Lower leg skin (tissue), 4 donors: ENCODE measurements at regions not wholly inside any gene's neighbourhood (a gene's known extent, or its start where the extent isn't known, plus 50 kb on each side); places are given as distances from the start of the nearest gene placed in this dataset.

Source experiments
- DNase-seq, 2 donors: peaks; one replicate each; pipeline ENCODE4 v3.0.0-alpha.2; 2019; ENCODE audit warnings: low spot score in 2 of 2
- H3K4me3 ChIP-seq: fragments of 200-600 bp; sonication (generic); 2 replicates; pipeline ENCODE4 v1.5.1; 2017; ENCODE audit warnings: mild to moderate bottlenecking, low read depth; ENCODE audit not compliant: poor library complexity, severe bottlenecking
- CTCF ChIP-seq, 3 donors: fragments of 450-650 bp; IDR thresholded peaks; one replicate each; pipeline ENCODE4 v1.5.1; 2016; ENCODE audit warnings: antibody characterized with exemption in 3 of 3, mild to moderate bottlenecking in 3 of 3, moderate library complexity in 2 of 3
- POLR2A ChIP-seq, 2 donors: fragments of 450-650 bp; IDR thresholded peaks; one replicate each; pipeline ENCODE4 v1.6.1; 2016 to 2017; ENCODE audit warnings: antibody characterized with exemption in 2 of 2, mild to moderate bottlenecking in 1 of 2, moderate library complexity in 1 of 2
- WGBS, 2 donors: methylation state at CpG; one replicate each; pipeline ENCODE4 v1.1.5; 2018; 5-methylcytosine and 5-hydroxymethylcytosine counted together
- intact Hi-C: fragments of 100-400 bp; cut with DNase I; formaldehyde crosslinking; loops from one replicate; pipeline ENCODE4 v1.15.0; 2023; ENCODE audit warnings: low total_unique reads

GRCh38 chr11:104547996-104548661 lies 350.1 kb downstream of the CASP12 start:
- H3K4me3 ChIP-seq = no peak overlapping the region
- intact Hi-C loops = no loop called here
- no peak for DNase-seq
- TF ChIP-seq POLR2A (IDR thresholded peaks at IDR 0.05) (no peak), CTCF (IDR thresholded peaks at IDR 0.05) (no peak)
- WGBS, 2 donors = 80 to 86% methylated on average over 3 of the region's 3 CpGs

- 94 to 98% methylated on average over 2 of the region's 2 CpGs for WGBS, 2 donors
- DNase-seq = no peak
- TF ChIP-seq POLR2A (IDR thresholded peaks at IDR 0.05) = no peak
- no peak for TF ChIP-seq CTCF (IDR thresholded peaks at IDR 0.05)
- no peak overlapping the region for H3K4me3 ChIP-seq
- intact Hi-C loops = no loop called here
These were observed 351.8 kb downstream of the CASP12 start for GRCh38 chr11:104546501-104546900.

GRCh38 chr11:104541701-104542100 lies 356.6 kb downstream of the CASP12 start:
- no peak for DNase-seq
- WGBS, 2 donors = 48 to 56% methylated on average over 1 of the region's 1 CpG
- no peak for TF ChIP-seq POLR2A (IDR thresholded peaks at IDR 0.05)
- no peak for TF ChIP-seq CTCF (IDR thresholded peaks at IDR 0.05)
- no peak overlapping the region for H3K4me3 ChIP-seq
- intact Hi-C loops = no loop called here

GRCh38 chr11:104538313-104538712 lies 359.9 kb downstream of the CASP12 start:
- WGBS, 2 donors = 90 to 92% methylated on average over 1 of the region's 1 CpG
- no peak for DNase-seq
- no peak overlapping the region for H3K4me3 ChIP-seq
- TF ChIP-seq CTCF (IDR thresholded peaks at IDR 0.05) = no peak
- no peak for TF ChIP-seq POLR2A (IDR thresholded peaks at IDR 0.05)
- intact Hi-C loops = no loop called here

GRCh38 chr11:104534278-104534677 lies 364.0 kb downstream of the CASP12 start:
- TF ChIP-seq CTCF (IDR thresholded peaks at IDR 0.05) (no peak), POLR2A (IDR thresholded peaks at IDR 0.05) (no peak)
- intact Hi-C loops = no loop called here
- no peak for DNase-seq
- H3K4me3 ChIP-seq = no peak overlapping the region
- 80 to 95% methylated on average over 2 of the region's 2 CpGs for WGBS, 2 donors

GRCh38 chr11:104531894-104532293 lies 366.4 kb downstream of the CASP12 start:
- 54 to 58% methylated on average over 3 of the region's 3 CpGs for WGBS, 2 donors
- no peak for DNase-seq
- no peak overlapping the region for H3K4me3 ChIP-seq
- intact Hi-C loops = no loop called here
- TF ChIP-seq POLR2A (IDR thresholded peaks at IDR 0.05) (no peak), CTCF (IDR thresholded peaks at IDR 0.05) (no peak)
